ENCODE measurements at regions not wholly inside any gene's neighbourhood (a gene's known extent, or its start where the extent isn't known, plus 50 kb on each side); places are given as distances from the start of the nearest gene placed in this dataset.
A peak's percentile ranks its signal among the peaks of the same experiment; 100 is the strongest.
"Not testable (repeated sequence)": the region's sequence is repeated elsewhere in the genome, so short reads cannot be mapped to it uniquely, and the experiment has no call there.

- DNase-seq (ENCODE audit: low read depth in 3 of 3, low spot score in 2 of 3): no peak
Measured at GRCh38 chr2:239597216-239597615, 196.4 kb upstream of the HDAC4 start.

- DNase-seq (ENCODE audit: low read depth in 3 of 3, low spot score in 2 of 3): no peak
Measured at GRCh38 chr2:239596792-239597191, 196.0 kb upstream of the HDAC4 start.

- peak in 2 of 3 donors; percentile 17 to 32 for DNase-seq (ENCODE audit: low read depth in 3 of 3, low spot score in 2 of 3)
Measured at GRCh38 chr2:239596253-239596652, 195.4 kb upstream of the HDAC4 start.

- DNase-seq (ENCODE audit: low read depth in 3 of 3, low spot score in 2 of 3): no peak
Measured at GRCh38 chr2:239595726-239596125, 194.9 kb upstream of the HDAC4 start.

GRCh38 chr2:239594772-239595608 is 194.2 kb upstream of the HDAC4 start:
- no peak for DNase-seq (ENCODE audit: low read depth in 3 of 3, low spot score in 2 of 3)

- no peak for DNase-seq (ENCODE audit: low read depth in 3 of 3, low spot score in 2 of 3)
Measured at GRCh38 chr2:239594019-239594771, 193.4 kb upstream of the HDAC4 start.

GRCh38 chr2:239593455-239593854 is 192.6 kb upstream of the HDAC4 start:
- DNase-seq (ENCODE audit: low read depth in 3 of 3, low spot score in 2 of 3): no peak

GRCh38 chr2:239592629-239593290 is 191.9 kb upstream of the HDAC4 start:
- not testable (repeated sequence) for DNase-seq (ENCODE audit: low read depth in 3 of 3, low spot score in 2 of 3)

- DNase-seq (ENCODE audit: low read depth in 3 of 3, low spot score in 2 of 3): no peak
Measured at GRCh38 chr2:239590995-239591915, 190.4 kb upstream of the HDAC4 start.

- no peak for DNase-seq (ENCODE audit: low read depth in 3 of 3, low spot score in 2 of 3)
Measured at GRCh38 chr2:239590276-239590675, 189.5 kb upstream of the HDAC4 start.

GRCh38 chr2:239589833-239590232 is 189.0 kb upstream of the HDAC4 start:
- DNase-seq (ENCODE audit: low read depth in 3 of 3, low spot score in 2 of 3): no peak

GRCh38 chr2:239589270-239589825 is 188.5 kb upstream of the HDAC4 start:
- DNase-seq (ENCODE audit: low read depth in 3 of 3, low spot score in 2 of 3): no peak

GRCh38 chr2:239588451-239589269 is 187.8 kb upstream of the HDAC4 start:
- DNase-seq (ENCODE audit: low read depth in 3 of 3, low spot score in 2 of 3): no peak

GRCh38 chr2:239587841-239588240 is 187.0 kb upstream of the HDAC4 start:
- DNase-seq (ENCODE audit: low read depth in 3 of 3, low spot score in 2 of 3): no peak

GRCh38 chr2:239587311-239587731 is 186.5 kb upstream of the HDAC4 start:
- DNase-seq (ENCODE audit: low read depth in 3 of 3, low spot score in 2 of 3): no peak

GRCh38 chr2:239586651-239587310 is 186.0 kb upstream of the HDAC4 start:
- no peak for DNase-seq (ENCODE audit: low read depth in 3 of 3, low spot score in 2 of 3)

GRCh38 chr2:239585422-239585821 is 184.6 kb upstream of the HDAC4 start:
- DNase-seq (ENCODE audit: low read depth in 3 of 3, low spot score in 2 of 3): no peak

GRCh38 chr2:239584986-239585385 is 184.2 kb upstream of the HDAC4 start:
- no peak for DNase-seq (ENCODE audit: low read depth in 3 of 3, low spot score in 2 of 3)

Data from right renal cortex interstitium (tissue), 3 donors.